ENCODE measurements at regions not wholly inside any gene's neighbourhood (a gene's known extent, or its start where the extent isn't known, plus 50 kb on each side); places are given as distances from the start of the nearest gene placed in this dataset.

DNA sequence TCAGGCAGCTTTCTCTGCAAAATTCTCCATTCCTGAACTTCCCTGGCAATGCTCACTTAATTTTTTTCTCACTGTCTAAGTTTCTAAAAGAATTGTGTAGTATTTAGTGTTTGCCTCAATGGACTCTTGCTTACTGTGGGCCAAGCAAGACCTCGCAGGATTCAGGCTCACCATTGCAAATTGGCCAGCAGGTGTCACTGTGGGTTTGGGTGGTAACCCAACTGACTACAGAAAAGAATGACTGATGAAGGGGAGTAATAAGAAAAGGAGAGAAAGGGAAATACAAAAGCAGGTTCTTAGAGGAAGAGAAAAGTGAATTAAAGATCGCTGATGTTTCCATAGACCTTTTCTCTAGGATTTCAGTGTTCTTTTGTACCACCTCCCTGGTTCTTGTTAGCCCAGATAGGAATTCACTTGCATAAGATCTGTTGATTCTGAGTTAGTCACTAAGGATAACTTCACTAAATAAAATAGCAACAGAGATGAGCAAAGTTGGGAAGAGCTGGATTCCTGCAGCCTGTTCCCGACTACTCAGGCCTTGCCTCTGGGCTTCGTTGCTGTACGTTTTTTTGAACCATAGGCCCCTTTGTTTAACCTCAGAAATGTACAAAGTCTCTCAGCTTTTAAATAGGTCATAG lies 386.5 kb upstream of the DDHD1 start:
- Histone ChIP-seq H3K4me2 (ENCODE audit: low read length) (no peak overlapping the region), H3K79me2 (ENCODE audit: control insufficient read depth, low read length) (no peaks in the 10 kb centered on the region)

DNA sequence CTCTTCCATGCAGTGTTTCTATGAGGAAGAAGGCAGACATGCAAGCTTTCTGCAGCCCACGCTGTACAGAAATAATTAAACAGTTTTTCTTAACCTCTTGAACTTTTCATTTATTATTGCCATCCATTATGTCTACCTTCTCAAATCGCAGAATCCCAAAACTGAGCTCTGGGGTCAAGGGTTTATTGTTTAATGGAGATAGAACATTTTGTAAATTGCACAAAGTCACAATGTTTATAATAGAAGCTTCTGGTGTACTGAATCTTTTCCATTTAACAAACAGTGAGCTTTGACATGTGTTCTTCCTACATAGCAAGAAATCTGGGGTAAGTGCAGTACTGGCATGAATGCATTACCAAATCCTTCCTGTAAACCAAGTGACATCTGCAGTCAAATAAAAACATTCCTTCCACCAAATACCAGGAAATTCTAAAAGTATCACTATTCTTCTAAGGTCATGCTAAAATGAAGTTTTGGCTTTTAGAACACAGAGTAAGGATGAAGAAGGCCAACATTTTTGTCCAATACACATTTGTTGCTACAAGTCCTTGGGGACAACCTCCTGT lies 385.3 kb upstream of the DDHD1 start:
- Histone ChIP-seq H3F3A (ENCODE audit: control insufficient read depth, insufficient read depth) (no peaks in the 10 kb centered on the region), H3K9me3 (ENCODE audit: control insufficient read depth, insufficient read depth, low read length) (no peaks in the 10 kb centered on the region), H3K4me3 (ENCODE audit: low read length) (no peak overlapping the region), H3K79me2 (ENCODE audit: control insufficient read depth, low read length) (no peaks in the 10 kb centered on the region), H3K36me3 (ENCODE audit: control insufficient read depth, low read length) (no peaks in the 10 kb centered on the region), H4K20me1 (ENCODE audit: control insufficient read depth, insufficient read depth, low read depth, low read length) (no peaks in the 10 kb centered on the region), H3K4me2 (ENCODE audit: low read length) (no peak overlapping the region), H3K27me3 (ENCODE audit: control insufficient read depth, low read length) (no peaks in the 10 kb centered on the region), H3K27ac (ENCODE audit: low read depth, low read length) (no peak overlapping the region), H3K9me2 (replicated peaks; ENCODE audit: control insufficient read depth, low read length) (no peaks in the 10 kb centered on the region; the same call in 1 of the 2 replicates), H3K4me1 (ENCODE audit: control insufficient read depth, low read length) (peaks cover 7% of the 10 kb centered on the region)
- no peak for TF ChIP-seq EZH2phosphoT487 (IDR thresholded peaks at IDR 0.05; ENCODE audit: borderline replicate concordance, low read length)
- TF ChIP-seq, protein P1, sequence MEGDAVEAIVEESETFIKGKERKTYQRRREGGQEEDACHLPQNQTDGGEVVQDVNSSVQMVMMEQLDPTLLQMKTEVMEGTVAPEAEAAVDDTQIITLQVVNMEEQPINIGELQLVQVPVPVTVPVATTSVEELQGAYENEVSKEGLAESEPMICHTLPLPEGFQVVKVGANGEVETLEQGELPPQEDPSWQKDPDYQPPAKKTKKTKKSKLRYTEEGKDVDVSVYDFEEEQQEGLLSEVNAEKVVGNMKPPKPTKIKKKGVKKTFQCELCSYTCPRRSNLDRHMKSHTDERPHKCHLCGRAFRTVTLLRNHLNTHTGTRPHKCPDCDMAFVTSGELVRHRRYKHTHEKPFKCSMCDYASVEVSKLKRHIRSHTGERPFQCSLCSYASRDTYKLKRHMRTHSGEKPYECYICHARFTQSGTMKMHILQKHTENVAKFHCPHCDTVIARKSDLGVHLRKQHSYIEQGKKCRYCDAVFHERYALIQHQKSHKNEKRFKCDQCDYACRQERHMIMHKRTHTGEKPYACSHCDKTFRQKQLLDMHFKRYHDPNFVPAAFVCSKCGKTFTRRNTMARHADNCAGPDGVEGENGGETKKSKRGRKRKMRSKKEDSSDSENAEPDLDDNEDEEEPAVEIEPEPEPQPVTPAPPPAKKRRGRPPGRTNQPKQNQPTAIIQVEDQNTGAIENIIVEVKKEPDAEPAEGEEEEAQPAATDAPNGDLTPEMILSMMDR (IDR thresholded peaks at IDR 0.05; ENCODE audit: low read depth, low read length, poor library complexity, severe bottlenecking) = no peak

More for the DNA sequence above, 386.5 kb upstream of the DDHD1 start:
- no peaks in the 10 kb centered on the region for H3F3A ChIP-seq (ENCODE audit: control insufficient read depth, insufficient read depth)
- no peaks in the 10 kb centered on the region for H3K9me2 ChIP-seq (replicated peaks; ENCODE audit: control insufficient read depth, low read length)
- H3K36me3 ChIP-seq (ENCODE audit: control insufficient read depth, low read length) = no peaks in the 10 kb centered on the region
- no peaks in the 10 kb centered on the region for H3K9me3 ChIP-seq (ENCODE audit: control insufficient read depth, insufficient read depth, low read length)
- no peak overlapping the region for H3K4me3 ChIP-seq (ENCODE audit: low read length)
- peaks cover 8% of the 10 kb centered on the region for H3K4me1 ChIP-seq (ENCODE audit: control insufficient read depth, low read length)
- H3K27me3 ChIP-seq (ENCODE audit: control insufficient read depth, low read length) = no peaks in the 10 kb centered on the region
- TF ChIP-seq, protein P1 (IDR thresholded peaks at IDR 0.05; ENCODE audit: low read depth, low read length, poor library complexity, severe bottlenecking) = peak; percentile 87
- no peak for TF ChIP-seq EZH2phosphoT487 (IDR thresholded peaks at IDR 0.05; ENCODE audit: borderline replicate concordance, low read length)
- no peaks in the 10 kb centered on the region for H4K20me1 ChIP-seq (ENCODE audit: control insufficient read depth, insufficient read depth, low read depth, low read length)
- H3K27ac ChIP-seq (ENCODE audit: low read depth, low read length) = no peak overlapping the region

DNA sequence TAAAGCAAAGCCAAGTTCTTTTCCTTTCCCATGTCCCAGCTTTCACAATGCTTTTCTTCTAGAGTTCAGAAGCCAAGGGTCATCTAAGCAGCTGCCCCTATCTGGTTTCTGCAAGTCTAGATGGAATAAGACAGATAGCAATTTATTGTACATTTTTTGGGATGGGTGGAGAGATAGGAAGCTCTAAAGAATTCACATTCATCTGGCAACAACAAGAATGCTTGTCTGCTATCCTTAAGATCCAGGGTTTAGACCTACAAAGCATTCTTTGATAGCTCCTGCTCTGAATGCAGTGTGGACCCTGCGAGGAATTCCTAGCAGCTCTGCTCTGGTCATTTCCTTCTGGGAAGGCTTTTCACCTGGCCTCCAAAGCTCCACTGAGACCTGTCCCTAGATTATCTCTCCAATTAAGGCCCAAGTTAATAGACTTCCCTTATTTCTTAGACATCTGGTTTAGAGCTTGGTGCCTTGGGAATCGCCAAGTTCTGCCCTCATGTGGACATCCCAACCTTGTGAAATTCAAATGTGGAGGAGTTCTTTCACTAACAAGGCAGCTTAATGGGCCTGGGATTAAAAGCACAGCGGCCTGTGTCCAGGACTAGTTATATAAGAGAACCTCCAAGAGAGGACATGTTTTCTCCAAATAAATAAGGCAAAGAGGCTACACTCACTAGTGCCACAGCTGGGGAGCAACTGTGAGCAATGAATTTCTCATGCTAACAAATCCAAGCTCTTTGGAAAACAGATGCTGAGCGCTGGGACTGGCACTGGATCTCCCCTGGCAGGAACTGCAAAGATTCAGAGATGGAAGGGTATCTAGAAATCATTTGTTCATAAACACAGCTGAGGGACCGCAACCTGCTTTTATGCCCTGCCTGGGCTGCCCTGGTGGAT lies 384.5 kb upstream of the DDHD1 start:
- peaks cover under 1% of the 10 kb centered on the region; the same call in 1 of the 2 replicates for H3K4me1 ChIP-seq (ENCODE audit: control insufficient read depth, low read length)

More for the DNA sequence above, 384.5 kb upstream of the DDHD1 start:
- Histone ChIP-seq H3K4me3 (ENCODE audit: low read length) (no peak overlapping the region), H3K9me3 (ENCODE audit: control insufficient read depth, insufficient read depth, low read length) (no peaks in the 10 kb centered on the region), H3K27me3 (ENCODE audit: control insufficient read depth, low read length) (no peaks in the 10 kb centered on the region), H4K20me1 (ENCODE audit: control insufficient read depth, insufficient read depth, low read depth, low read length) (no peaks in the 10 kb centered on the region), H3K27ac (ENCODE audit: low read depth, low read length) (no peak overlapping the region), H3K9me2 (replicated peaks; ENCODE audit: control insufficient read depth, low read length) (no peaks in the 10 kb centered on the region; the same call in 1 of the 2 replicates), H3F3A (ENCODE audit: control insufficient read depth, insufficient read depth) (no peaks in the 10 kb centered on the region), H3K36me3 (ENCODE audit: control insufficient read depth, low read length) (no peaks in the 10 kb centered on the region), H3K4me2 (ENCODE audit: low read length) (no peak overlapping the region), H3K79me2 (ENCODE audit: control insufficient read depth, low read length) (no peaks in the 10 kb centered on the region)
- no peak for TF ChIP-seq EZH2phosphoT487 (IDR thresholded peaks at IDR 0.05; ENCODE audit: borderline replicate concordance, low read length)
- TF ChIP-seq, protein P1 (IDR thresholded peaks at IDR 0.05; ENCODE audit: low read depth, low read length, poor library complexity, severe bottlenecking) = no peak

Data from DOHH2 (cell line).